CD4-positive, alpha-beta T cell (primary cell): ENCODE measurements at regions not wholly inside any gene's neighbourhood (a gene's known extent, or its start where the extent isn't known, plus 50 kb on each side); places are given as distances from the start of the nearest gene placed in this dataset.

Experiments
- ATAC-seq: fragments of 200-7000 bp; cut with Tn5 transposase; one replicate; pipeline ENCODE4 v1.10.0; 2022; ENCODE audit warnings: mild to moderate bottlenecking; ENCODE audit not compliant: poor library complexity
- CTCF ChIA-PET: fragments of 350-600 bp; sonication (Branson Sonifier 250); formaldehyde crosslinking; loops from one replicate; lab custom pipeline; 2021; ENCODE audit warnings: antibody characterized with exemption, inconsistent platforms; lab: Charles Lee
- POLR2A ChIA-PET: fragments of 350-600 bp; sonication (Branson Sonifier 250); formaldehyde crosslinking; loops from one replicate; lab custom pipeline; 2021; ENCODE audit warnings: antibody characterized with exemption, inconsistent platforms; lab: Charles Lee
- DNase-seq, 14 experiments: peaks; one replicate each; pipeline ENCODE4 v3.0.0-alpha.2; 2013 to 2020; ENCODE audit warnings: mixed read lengths in 2 of 14
- H3K27ac ChIP-seq, 2 donors: one replicate each; pipeline versions ENCODE4 v1.5.1 to v1.7.0; 2013; ENCODE audit warnings: low read length in 2 of 2, low read depth in 1 of 2, mild to moderate bottlenecking in 1 of 2
- H3K27me3 ChIP-seq, 2 experiments: 1 replicate in 1 of 2; 2 replicates in 1 of 2; pipeline versions ENCODE4 v1.6.1 to v1.7.0; 2013; ENCODE audit warnings: low read length in 2 of 2, control low read depth in 1 of 2, mild to moderate bottlenecking in 1 of 2, moderate library complexity in 1 of 2; ENCODE audit not compliant: insufficient read depth in 2 of 2, control insufficient read depth in 1 of 2
- H3K36me3 ChIP-seq: one replicate; pipeline ENCODE4 v1.6.1; 2013; ENCODE audit warnings: low read length, control low read depth; ENCODE audit not compliant: insufficient read depth
- H3K4me1 ChIP-seq: one replicate; pipeline ENCODE4 v1.6.1; 2013; ENCODE audit warnings: low read length, control low read depth; ENCODE audit not compliant: insufficient read depth
- H3K4me3 ChIP-seq: one replicate; pipeline ENCODE4 v1.5.1; 2013; ENCODE audit warnings: mild to moderate bottlenecking, low read length, moderate library complexity
- H3K9me3 ChIP-seq, 2 experiments: 1 replicate in 1 of 2; 2 replicates in 1 of 2; pipeline versions ENCODE4 v1.6.1 to v1.7.0; 2013; ENCODE audit warnings: low read length in 2 of 2, mild to moderate bottlenecking in 2 of 2, control low read depth in 1 of 2, moderate library complexity in 1 of 2; ENCODE audit not compliant: control insufficient read depth in 1 of 2, insufficient read depth in 1 of 2
- H3K27ac Mint-ChIP-seq: one replicate; pipeline ENCODE4 v1.8.0; 2020; ENCODE audit warnings: mixed read lengths
- H3K27me3 Mint-ChIP-seq: one replicate; pipeline ENCODE4 v1.8.0; 2021; ENCODE audit warnings: mixed read lengths
- H3K36me3 Mint-ChIP-seq: one replicate; pipeline ENCODE4 v1.8.0; 2021; ENCODE audit warnings: low read depth, mixed read lengths
- H3K4me1 Mint-ChIP-seq: one replicate; pipeline ENCODE4 v1.8.0; 2021; ENCODE audit warnings: low read depth, mixed read lengths
- H3K4me3 Mint-ChIP-seq: one replicate; pipeline ENCODE4 v1.8.0; 2020; ENCODE audit warnings: mild to moderate bottlenecking, mixed read lengths
- H3K9me3 Mint-ChIP-seq: one replicate; pipeline ENCODE4 v1.8.0; 2020; ENCODE audit warnings: mixed read lengths
- CTCF ChIP-seq: fragments of 200-600 bp; IDR thresholded peaks from one replicate; pipeline ENCODE4 v1.8.0; 2022; ENCODE audit warnings: antibody characterized with exemption, mild to moderate bottlenecking
- intact Hi-C, 2 experiments: fragments of 100-400 bp; cut with DNase I in 1 of 2; cut with micrococcal nuclease in 1 of 2; formaldehyde crosslinking; loops; one replicate each; pipeline versions ENCODE4 v1.15.1 to v1.9.0; 2023 to 2025; cut with DNase I, micrococcal nuclease

- POLR2A ChIA-PET, result no interaction called here
- H3K4me1 Mint-ChIP-seq, result no peaks in the 10 kb centered on the region
- peaks cover 32% of the 10 kb centered on the region for H3K27me3 Mint-ChIP-seq
- no peak for ATAC-seq
- H3K9me3 ChIP-seq, result peaks cover 0 to 3% of the 10 kb centered on the region in 2 experiments
- H3K9me3 Mint-ChIP-seq, result no peaks in the 10 kb centered on the region
- no peaks in the 10 kb centered on the region for H3K36me3 Mint-ChIP-seq
- no peaks in the 10 kb centered on the region for H3K27me3 ChIP-seq
- no peak for TF ChIP-seq CTCF
- no peak overlapping the region for H3K27ac ChIP-seq
- intact Hi-C loops, result no loop called here
- H3K4me3 Mint-ChIP-seq, result no peak overlapping the region
- H3K27ac Mint-ChIP-seq, result no peak overlapping the region
- H3K4me1 ChIP-seq, result no peaks in the 10 kb centered on the region
- H3K4me3 ChIP-seq, result no peak overlapping the region
- DNase-seq, result no peak
- CTCF ChIA-PET, result no interaction called here
- no peaks in the 10 kb centered on the region for H3K36me3 ChIP-seq
These were observed 546.1 kb downstream of the BUD13 start for GRCh38 chr11:116226731-116227130.

- Mint-ChIP-seq H3K9me3 (no peaks in the 10 kb centered on the region), H3K4me3 (no peak overlapping the region), H3K4me1 (no peaks in the 10 kb centered on the region), H3K27me3 (peaks cover 31% of the 10 kb centered on the region), H3K36me3 (no peaks in the 10 kb centered on the region), H3K27ac (no peak overlapping the region)
- H3K27me3 ChIP-seq, result no peaks in the 10 kb centered on the region
- no peaks in the 10 kb centered on the region for H3K36me3 ChIP-seq
- ChIA-PET POLR2A (no interaction called here), CTCF (no interaction called here)
- TF ChIP-seq CTCF, result no peak
- no peaks in the 10 kb centered on the region for H3K4me1 ChIP-seq
- no peak overlapping the region for H3K27ac ChIP-seq
- no peak overlapping the region for H3K4me3 ChIP-seq
- H3K9me3 ChIP-seq, result peaks cover 0 to 1% of the 10 kb centered on the region in 2 experiments
- DNase-seq, result no peak
- intact Hi-C loops, result loop anchor here in 1 of 2 experiments (2.0 kb wide), 1 partner anchor 901 kb away; no protein-coding TSS in a partner anchor
- ATAC-seq, result no peak
These were observed 546.8 kb downstream of the BUD13 start for GRCh38 chr11:116225784-116226585.

- Mint-ChIP-seq H3K9me3 (no peaks in the 10 kb centered on the region), H3K4me1 (no peaks in the 10 kb centered on the region), H3K27me3 (peaks cover 31% of the 10 kb centered on the region), H3K27ac (no peak overlapping the region), H3K4me3 (no peak overlapping the region), H3K36me3 (no peaks in the 10 kb centered on the region)
- Histone ChIP-seq H3K27me3 (no peaks in the 10 kb centered on the region), H3K36me3 (no peaks in the 10 kb centered on the region), H3K4me3 (no peak overlapping the region), H3K27ac (no peak overlapping the region), H3K4me1 (no peaks in the 10 kb centered on the region), H3K9me3 (no peaks in the 10 kb centered on the region)
- ATAC-seq, result no peak
- no peak for DNase-seq
- ChIA-PET POLR2A (no interaction called here), CTCF (no interaction called here)
- no peak for TF ChIP-seq CTCF
- intact Hi-C loops, result loop anchor here in 1 of 2 experiments (2.0 kb wide), 1 partner anchor 900 kb away; no protein-coding TSS in a partner anchor
These were observed 547.6 kb downstream of the BUD13 start for GRCh38 chr11:116225236-116225635.
